ENCODE measurements at regions not wholly inside any gene's neighbourhood (a gene's known extent, or its start where the extent isn't known, plus 50 kb on each side); places are given as distances from the start of the nearest gene placed in this dataset.

DNA sequence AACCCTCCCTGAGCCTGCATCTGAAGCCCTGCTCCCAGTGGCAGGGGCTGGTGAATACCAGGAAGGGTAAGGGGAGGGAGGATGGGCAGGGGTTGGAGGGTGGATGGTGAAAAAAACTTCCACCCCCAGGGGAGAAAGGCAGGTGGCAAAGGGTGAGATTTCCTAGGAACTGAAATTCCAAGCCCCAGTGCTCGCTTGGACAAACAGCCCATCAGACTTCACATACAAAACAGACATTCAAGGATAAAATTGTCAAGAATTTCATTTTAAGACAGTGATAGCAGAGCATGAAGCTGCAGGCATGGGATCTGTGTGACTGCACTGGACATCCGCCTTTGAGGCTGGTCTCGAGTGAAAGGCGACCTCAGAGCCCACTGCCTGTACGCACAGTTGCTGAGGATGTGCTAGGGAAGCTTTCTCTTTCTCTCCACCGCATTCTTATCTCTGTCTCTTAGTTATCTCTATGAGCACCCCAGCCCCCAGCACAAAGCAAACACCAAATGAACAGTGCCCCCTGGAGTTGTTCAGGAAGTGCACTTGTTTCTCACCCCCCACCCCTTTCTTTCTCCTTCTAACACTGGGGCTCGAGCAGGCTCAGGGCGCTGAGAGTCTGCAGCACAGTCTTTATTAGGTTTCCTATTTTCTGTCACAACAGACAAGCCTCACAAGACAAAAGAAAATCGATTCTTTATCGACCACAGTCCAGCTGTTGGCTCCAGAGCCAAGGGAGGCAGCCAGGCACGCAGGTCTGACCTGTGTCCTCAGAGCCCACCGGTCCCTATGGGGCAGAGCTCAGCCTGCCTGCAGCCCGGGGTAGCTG lies 237.3 kb upstream of the NCAM1 start:
- no peak for DNase-seq

GRCh38 chr11:112724496-112724790 lies 236.8 kb upstream of the NCAM1 start:
- no peak for DNase-seq

- DNase-seq, result no peak
Observed at GRCh38 chr11:112725636-112726035, 235.6 kb upstream of the NCAM1 start.

DNA sequence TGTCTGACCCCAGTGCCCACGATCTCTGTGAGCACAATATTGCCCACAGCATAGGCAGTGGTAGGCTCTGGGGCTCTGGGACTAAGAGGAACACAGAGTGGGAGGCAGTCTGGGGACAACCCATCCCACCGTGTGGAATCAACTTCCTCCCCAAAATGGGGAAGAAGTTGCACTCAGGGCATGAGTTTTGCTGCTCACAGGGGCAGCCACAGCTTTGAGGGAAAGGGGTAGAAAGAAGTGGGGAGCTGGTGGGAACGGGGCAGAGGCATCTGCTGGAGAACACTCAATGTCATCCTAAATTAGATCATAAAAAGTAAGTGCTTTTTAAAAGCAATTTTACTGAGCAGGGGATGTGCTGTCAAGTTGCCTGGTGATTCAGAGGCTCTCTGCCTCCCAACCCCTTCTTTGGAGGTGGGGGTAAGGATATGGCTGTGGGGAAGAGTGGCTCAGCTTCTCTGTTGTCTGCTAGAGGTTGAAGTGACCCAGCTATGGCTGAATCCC lies 233.8 kb upstream of the NCAM1 start:
- no peak for DNase-seq

DNA sequence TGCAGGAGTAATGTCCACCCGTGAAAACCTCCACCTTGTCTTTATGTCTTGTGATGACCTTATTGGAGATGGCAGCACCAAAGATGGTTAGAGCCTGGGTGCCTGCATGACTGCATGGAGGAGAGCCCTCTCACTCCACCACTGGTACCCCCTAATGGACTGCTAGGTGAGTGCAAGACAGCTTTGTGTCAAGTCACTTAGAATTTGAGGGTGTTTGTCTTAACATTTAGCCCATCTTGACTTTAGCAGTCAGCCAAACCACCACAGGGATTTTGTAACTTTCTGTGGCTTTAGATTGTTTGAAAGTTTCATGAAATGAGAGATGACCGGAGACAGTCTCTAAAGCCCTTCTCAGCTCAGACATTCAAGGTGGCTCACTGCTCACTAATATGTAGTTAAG lies 232.9 kb upstream of the NCAM1 start:
- DNase-seq, result no peak

GRCh38 chr11:112728716-112729115 lies 232.5 kb upstream of the NCAM1 start:
- no peak for DNase-seq

GRCh38 chr11:112730591-112730990 lies 230.6 kb upstream of the NCAM1 start:
- no peak for DNase-seq

DNA sequence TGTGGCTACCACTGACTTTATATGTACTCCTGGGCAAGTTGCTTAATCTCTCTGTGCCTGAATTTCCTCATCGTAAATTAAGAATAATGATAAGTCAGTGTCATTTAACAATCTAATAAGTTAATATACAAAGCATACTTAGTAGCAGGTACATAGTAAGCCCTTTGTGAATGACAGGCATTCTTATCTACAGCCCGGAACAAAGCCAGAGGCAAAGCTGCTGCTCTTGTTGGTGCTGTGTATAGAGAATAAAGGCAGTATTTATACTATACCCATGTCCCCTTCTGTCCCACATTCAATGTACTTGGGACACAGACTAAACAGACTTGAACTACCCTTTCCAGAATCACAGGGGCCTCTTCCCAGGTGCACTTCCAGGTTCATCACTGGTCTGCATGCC lies 229.7 kb upstream of the NCAM1 start:
- no peak for DNase-seq

DNA sequence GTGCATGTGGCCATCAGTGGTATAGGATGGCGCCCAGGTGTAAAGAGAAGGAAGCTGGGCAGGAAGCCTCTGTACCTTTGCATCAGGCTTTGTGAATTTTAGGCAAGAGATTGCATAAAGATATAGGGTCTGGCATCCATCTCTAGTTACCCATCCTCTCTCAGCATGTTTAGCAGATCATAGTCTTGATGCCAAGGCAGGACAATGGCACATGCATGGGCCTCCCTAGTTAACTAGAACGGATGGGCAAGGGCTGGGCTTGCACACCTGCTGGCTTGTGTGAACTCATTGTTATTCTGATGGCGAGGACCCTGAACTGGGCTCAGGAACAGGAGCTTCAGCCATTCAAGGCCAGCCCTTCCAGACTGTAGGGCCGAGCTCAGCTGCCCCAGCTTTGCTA lies 229.2 kb upstream of the NCAM1 start:
- DNase-seq, result no peak

GRCh38 chr11:112734207-112734606 lies 227.0 kb upstream of the NCAM1 start:
- no peak for DNase-seq

GRCh38 chr11:112735470-112735869 lies 225.8 kb upstream of the NCAM1 start:
- no peak for DNase-seq

DNA sequence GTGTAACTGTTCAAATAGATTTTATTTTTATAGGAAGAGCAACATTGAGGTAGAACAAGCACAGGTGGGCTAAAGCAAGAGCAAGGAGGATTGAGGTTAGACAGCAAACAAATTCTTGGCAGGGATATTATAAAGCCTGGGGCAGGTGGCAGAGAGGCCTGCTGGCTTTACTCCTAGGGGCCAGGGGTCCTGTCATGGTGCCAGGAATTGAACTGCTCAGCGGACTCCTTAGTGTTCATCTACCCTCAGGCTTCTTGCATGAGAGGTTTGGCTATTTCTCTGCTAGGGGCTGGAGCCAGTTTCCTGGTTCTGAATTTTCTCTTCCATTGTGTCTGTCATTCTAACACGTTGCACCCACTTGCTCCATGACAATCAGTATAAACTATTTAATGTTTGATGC lies 217.2 kb upstream of the NCAM1 start:
- no peak for DNase-seq

DNA sequence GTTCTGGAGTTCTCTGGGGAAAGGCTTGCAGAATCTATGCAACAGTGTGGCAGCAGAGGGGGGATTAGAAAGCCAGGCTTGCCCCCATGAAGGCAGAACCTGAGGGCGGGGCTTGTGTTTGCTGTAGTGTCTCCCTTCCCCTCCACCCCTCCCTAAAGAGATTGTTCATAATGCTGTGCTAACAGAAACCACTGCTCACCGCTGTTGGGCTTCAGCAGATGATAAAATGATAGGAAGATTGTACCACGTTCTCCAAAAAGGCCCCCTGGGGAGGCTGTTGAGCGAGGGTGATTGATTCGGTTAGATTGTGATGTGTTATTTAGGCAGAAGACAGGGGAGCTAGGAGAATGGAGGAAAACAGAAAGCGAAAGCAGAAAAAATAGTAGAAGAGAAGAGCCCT lies 215.2 kb upstream of the NCAM1 start:
- no peak for DNase-seq

DNA sequence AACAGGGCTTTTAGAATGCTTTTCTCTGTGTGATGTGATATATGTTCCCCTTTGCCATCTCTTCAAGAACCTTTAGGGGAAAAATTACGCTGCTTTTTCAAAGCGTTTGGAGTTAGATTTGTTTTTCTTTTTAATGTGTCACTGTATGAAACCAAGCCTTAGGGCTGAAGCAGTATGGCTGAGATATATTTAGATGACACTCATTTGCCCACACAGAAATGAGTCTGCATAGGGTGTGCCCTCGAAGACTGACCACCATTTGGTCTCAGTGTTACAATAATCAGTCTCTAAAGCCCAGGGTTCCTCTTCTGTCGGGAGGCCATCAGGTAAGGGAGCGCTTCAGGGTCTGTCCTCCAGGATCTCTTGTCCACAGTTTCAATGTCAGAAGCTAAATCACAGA lies 213.0 kb upstream of the NCAM1 start:
- no peak for DNase-seq

GRCh38 chr11:112748713-112749543 lies 212.3 kb upstream of the NCAM1 start:
- DNase-seq, result no peak

DNA sequence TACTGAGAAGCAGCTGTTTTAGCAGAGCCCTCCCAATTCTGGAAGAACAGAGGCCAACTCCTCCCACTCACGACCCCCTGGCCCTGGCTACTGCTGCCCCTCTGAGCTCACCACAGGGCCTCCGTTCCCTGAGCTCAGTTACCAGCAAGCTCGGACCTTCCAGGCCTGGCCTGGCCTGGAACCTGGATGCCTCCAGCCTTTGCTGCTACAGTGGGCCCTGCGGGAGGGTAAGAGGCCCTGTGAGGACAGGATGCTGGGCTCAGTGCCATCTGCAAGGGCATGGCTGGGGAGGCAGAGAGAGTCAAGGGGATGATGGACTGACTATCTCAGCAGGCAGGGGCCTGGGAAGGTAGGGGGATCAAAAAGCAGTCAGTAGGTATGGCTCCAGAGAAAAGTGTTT lies 209.9 kb upstream of the NCAM1 start:
- no peak for DNase-seq

GRCh38 chr11:112751772-112752171 lies 209.4 kb upstream of the NCAM1 start:
- DNase-seq, result no peak

DNA sequence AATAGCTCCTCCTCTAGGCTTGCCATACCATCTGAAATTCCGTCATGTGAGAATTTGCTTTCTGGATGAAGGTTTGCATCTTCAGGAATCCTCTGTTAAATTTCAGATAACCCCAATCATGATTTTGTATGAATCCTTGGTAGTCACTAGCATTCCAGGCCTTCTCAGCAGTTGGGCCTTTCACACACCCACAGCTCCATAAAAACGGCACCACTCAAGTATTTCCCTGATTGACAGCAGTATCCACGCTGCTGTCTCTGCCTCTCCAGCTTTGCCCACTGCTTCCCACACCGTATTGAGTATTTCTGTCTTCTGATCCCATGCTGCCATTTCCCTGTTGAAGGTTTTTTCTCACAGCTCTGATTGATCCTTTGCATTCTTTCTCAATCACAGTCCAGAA lies 208.7 kb upstream of the NCAM1 start:
- DNase-seq, result no peak

- DNase-seq, result no peak
Observed at GRCh38 chr11:112753706-112754105, 207.5 kb upstream of the NCAM1 start.

GRCh38 chr11:112759418-112759817 lies 201.8 kb upstream of the NCAM1 start:
- DNase-seq, result no peak

- DNase-seq, result no peak
Observed at GRCh38 chr11:112760396-112761059, 200.7 kb upstream of the NCAM1 start.

GRCh38 chr11:112761911-112762706 lies 199.1 kb upstream of the NCAM1 start:
- no peak for DNase-seq

- DNase-seq, result no peak
Observed at GRCh38 chr11:112762707-112763090, 198.5 kb upstream of the NCAM1 start.

Data from activated effector memory CD4-positive, alpha-beta T cell treated with Interleukin-2 at 50 U/mL for 16 hours (primary cell).